ENCODE measurements at regions not wholly inside any gene's neighbourhood (a gene's known extent, or its start where the extent isn't known, plus 50 kb on each side); places are given as distances from the start of the nearest gene placed in this dataset.
A peak's percentile ranks its signal among the peaks of the same experiment; 100 is the strongest.
"Not testable (repeated sequence)": the region's sequence is repeated elsewhere in the genome, so short reads cannot be mapped to it uniquely, and the experiment has no call there.

GRCh38 chr2:95754213-95754612 is 162.4 kb downstream of the TRIM43 start:
- H4K91ac ChIP-seq (ENCODE audit: insufficient read depth, low read depth, low read length); H3K4me3 ChIP-seq (ENCODE audit: insufficient read depth, low read depth, low read length); BruUV-seq (replicated peaks); intact Hi-C loops (cut with micrococcal nuclease); H3K4me1 ChIP-seq (ENCODE audit: control insufficient read depth, insufficient read depth, low read length); ATAC-seq (ENCODE audit: low read depth); H2AK5ac ChIP-seq (ENCODE audit: low read depth, low read length); H3K18ac ChIP-seq (ENCODE audit: low read depth, low read length); H3K27ac ChIP-seq (ENCODE audit: insufficient read depth, low read length); H2AFZ ChIP-seq (replicated peaks; ENCODE audit: low read length, poor library complexity); H2BK15ac ChIP-seq (ENCODE audit: low read depth, low read length); H3K36me3 ChIP-seq (ENCODE audit: control insufficient read depth, insufficient read depth, low read length); DNase-seq; POLR2A ChIA-PET (ENCODE audit: unreplicated experiment); H3K14ac ChIP-seq (replicated peaks; ENCODE audit: low read depth, low read length); in situ Hi-C loops (cut with MboI; ENCODE audit: low sequenced_read_pairs); H3K9ac ChIP-seq (ENCODE audit: low read depth, low read length); H3K56ac ChIP-seq (ENCODE audit: extremely low read depth, insufficient read depth, low read length); H2BK20ac ChIP-seq (ENCODE audit: low read depth, low read length); H3K23ac ChIP-seq (ENCODE audit: low read depth, low read length); H2AK9ac ChIP-seq (replicated peaks; ENCODE audit: low read depth, low read length, poor library complexity); H4K5ac ChIP-seq (ENCODE audit: low read depth, low read length); dilution Hi-C loops (cut with HindIII; ENCODE audit: low sequenced_read_pairs, unreplicated experiment); H4K20me1 ChIP-seq (ENCODE audit: insufficient read depth, low read length); H2BK5ac ChIP-seq (ENCODE audit: low read depth, low read length, poor library complexity, severe bottlenecking); H4K8ac ChIP-seq (ENCODE audit: low read depth in 2 of 2, low read length in 2 of 2); H3K79me1 ChIP-seq (ENCODE audit: low read depth in 1 of 2, low read length in 2 of 2); H2BK120ac ChIP-seq (ENCODE audit: low read depth, low read length); H3K9me3 ChIP-seq (ENCODE audit: control insufficient read depth, insufficient read depth, low read length); H3K4ac ChIP-seq (ENCODE audit: low read depth, low read length); CTCF ChIA-PET; H3K9me1 ChIP-seq (ENCODE audit: insufficient read depth, low read length); H3K4me2 ChIP-seq (ENCODE audit: low read depth, low read length): not testable (repeated sequence)
- peak; percentile 86 for TF ChIP-seq MAFK (IDR thresholded peaks at IDR 0.05; ENCODE audit: low read depth, low read length)
- peaks cover 11% of the 10 kb centered on the region; the same call in 1 of the 2 replicates for H3K27me3 ChIP-seq (ENCODE audit: control insufficient read depth, insufficient read depth, low read length)
- no CpG with 5 or more reads among the region's 6 CpGs for WGBS, 2 experiments (ENCODE audit: extremely low coverage in 2 of 2, insufficient read length in 1 of 2)

- H3K27ac ChIP-seq (ENCODE audit: insufficient read depth, low read length); DNase-seq; H3K56ac ChIP-seq (ENCODE audit: extremely low read depth, insufficient read depth, low read length); H3K9me3 ChIP-seq (ENCODE audit: control insufficient read depth, insufficient read depth, low read length); H3K23ac ChIP-seq (ENCODE audit: low read depth, low read length); H4K91ac ChIP-seq (ENCODE audit: insufficient read depth, low read depth, low read length); H2AK5ac ChIP-seq (ENCODE audit: low read depth, low read length); H3K4me1 ChIP-seq (ENCODE audit: control insufficient read depth, insufficient read depth, low read length); H3K4ac ChIP-seq (ENCODE audit: low read depth, low read length); H2BK20ac ChIP-seq (ENCODE audit: low read depth, low read length); H2BK120ac ChIP-seq (ENCODE audit: low read depth, low read length); H2AFZ ChIP-seq (replicated peaks; ENCODE audit: low read length, poor library complexity); H2BK15ac ChIP-seq (ENCODE audit: low read depth, low read length); H4K5ac ChIP-seq (ENCODE audit: low read depth, low read length); H3K14ac ChIP-seq (replicated peaks; ENCODE audit: low read depth, low read length); BruUV-seq (replicated peaks); H3K79me1 ChIP-seq (ENCODE audit: low read depth in 1 of 2, low read length in 2 of 2); H3K18ac ChIP-seq (ENCODE audit: low read depth, low read length); H4K20me1 ChIP-seq (ENCODE audit: insufficient read depth, low read length); H3K9me1 ChIP-seq (ENCODE audit: insufficient read depth, low read length); H4K8ac ChIP-seq (ENCODE audit: low read depth in 2 of 2, low read length in 2 of 2); H3K4me3 ChIP-seq (ENCODE audit: insufficient read depth, low read depth, low read length); H3K4me2 ChIP-seq (ENCODE audit: low read depth, low read length); dilution Hi-C loops (cut with HindIII; ENCODE audit: low sequenced_read_pairs, unreplicated experiment); POLR2A ChIA-PET (ENCODE audit: unreplicated experiment); CTCF ChIA-PET; in situ Hi-C loops (cut with MboI; ENCODE audit: low sequenced_read_pairs); H2BK5ac ChIP-seq (ENCODE audit: low read depth, low read length, poor library complexity, severe bottlenecking); ATAC-seq (ENCODE audit: low read depth); H3K9ac ChIP-seq (ENCODE audit: low read depth, low read length); intact Hi-C loops (cut with micrococcal nuclease); H2AK9ac ChIP-seq (replicated peaks; ENCODE audit: low read depth, low read length, poor library complexity); H3K36me3 ChIP-seq (ENCODE audit: control insufficient read depth, insufficient read depth, low read length): not testable (repeated sequence)
- H3K27me3 ChIP-seq (ENCODE audit: control insufficient read depth, insufficient read depth, low read length), result peaks cover 11% of the 10 kb centered on the region; the same call in 1 of the 2 replicates
- no CpG with 5 or more reads among the region's 15 CpGs for WGBS, 2 experiments (ENCODE audit: extremely low coverage in 2 of 2, insufficient read length in 1 of 2)
These were observed 163.2 kb downstream of the TRIM43 start for GRCh38 chr2:95754819-95755563.
